PFSK-1 (cell line): ENCODE measurements at regions not wholly inside any gene's neighbourhood (a gene's known extent, or its start where the extent isn't known, plus 50 kb on each side); places are given as distances from the start of the nearest gene placed in this dataset.

Source experiments
- POLR2AphosphoS5 ChIP-seq: IDR thresholded peaks from 2 replicates; pipeline ENCODE4 v1.6.1; 2012; ENCODE audit warnings: low read depth, mild to moderate bottlenecking, control low read depth, low read length, moderate library complexity
- TAF1 ChIP-seq: IDR thresholded peaks from 2 replicates; pipeline ENCODE4 v1.6.1; 2012; ENCODE audit warnings: low read length, control low read depth, borderline replicate concordance; ENCODE audit not compliant: insufficient read depth

- TF ChIP-seq TAF1 (no peak), POLR2AphosphoS5 (no peak)
These were observed 164.8 kb upstream of the ARID1B start for GRCh38 chr6:156612361-156612760.
